ENCODE measurements at regions not wholly inside any gene's neighbourhood (a gene's known extent, or its start where the extent isn't known, plus 50 kb on each side); places are given as distances from the start of the nearest gene placed in this dataset.

DNA sequence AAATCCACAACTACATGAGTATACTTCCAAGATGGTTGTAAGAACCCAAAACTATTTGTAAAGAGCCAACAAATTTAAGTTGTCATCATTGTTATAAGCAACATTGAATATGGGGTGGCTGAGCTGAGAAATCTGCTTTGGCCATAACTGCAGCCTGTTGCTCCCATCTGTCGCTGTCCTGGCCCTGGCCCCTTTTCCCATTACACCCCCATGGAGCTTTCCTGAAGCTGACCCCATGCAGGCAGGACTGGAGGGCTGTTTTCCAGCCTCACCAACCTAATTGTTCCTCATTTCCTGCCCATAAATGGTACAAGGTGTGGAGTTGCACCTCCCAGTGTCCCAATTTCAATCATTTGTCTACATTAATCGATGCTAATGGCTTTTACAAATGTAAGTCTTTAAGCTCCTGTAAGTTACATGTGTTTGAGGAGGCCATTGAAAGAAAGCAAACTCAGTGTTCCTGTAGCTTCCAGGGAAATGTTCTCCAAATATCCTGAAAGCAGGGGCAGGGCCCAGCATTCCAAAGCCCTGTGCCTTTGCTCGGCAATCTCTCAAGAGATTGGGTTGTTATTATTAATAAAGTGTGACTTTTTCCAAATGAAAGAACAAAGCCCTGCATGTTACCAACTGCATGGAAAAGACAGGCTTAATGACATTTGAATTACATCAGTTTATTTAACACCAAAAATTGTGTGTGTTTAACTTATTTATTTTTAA lies 545.9 kb downstream of the PLPP3 start:
- no peak overlapping the region for H3K4me3 ChIP-seq (replicated peaks in 1 of 3; ENCODE audit: insufficient read depth in 1 of 3, low read depth in 2 of 3, low read length in 3 of 3)
- no peaks in the 10 kb centered on the region for H3K36me3 ChIP-seq (replicated peaks in 1 of 2; ENCODE audit: control insufficient read depth in 1 of 2, insufficient read depth in 2 of 2, low read length in 2 of 2)
- ATAC-seq (no peak), DNase-seq (ENCODE audit: low spot score) (no peak), FAIRE-seq (no peak)
- H3K9me3 ChIP-seq (ENCODE audit: low read length) = no peaks in the 10 kb centered on the region
- no TSS peak for BruUV-seq (replicated peaks)
- no peak overlapping the region for H3K9ac ChIP-seq (ENCODE audit: insufficient read depth, low read depth, low read length)
- ChIA-PET CTCF (ENCODE audit: low intra/inter-chr PET ratio, low total read pairs) (no interaction called here), POLR2A (interaction anchor here (0.6 kb wide), 1 partner anchor 61 kb away, joined by 3 read pairs; no protein-coding TSS in a partner anchor)
- H3K27ac ChIP-seq (ENCODE audit: extremely low read length, insufficient read depth, low read length) = no peak overlapping the region
- WGBS (ENCODE audit: low lambda C conversion rate) = 15% methylated on average over 3 of the region's 3 CpGs
- in situ Hi-C loops (cut with HindIII; ENCODE audit: extremely low pct_ligation_motif_present, low pct_unique_long_range_greater_than_20kb) = no loop called here
- no peaks in the 10 kb centered on the region for H4K20me1 ChIP-seq (ENCODE audit: insufficient read depth, low read length)
- no peaks in the 10 kb centered on the region for H3K4me1 ChIP-seq (ENCODE audit: insufficient read depth, low read length)
- H2AFZ ChIP-seq (ENCODE audit: low read length) = no peak overlapping the region
- no peaks in the 10 kb centered on the region for H3K27me3 ChIP-seq (ENCODE audit: control insufficient read depth in 1 of 2, insufficient read depth in 2 of 2, low read length in 2 of 2)
- intact Hi-C loops (cut with micrococcal nuclease; ENCODE audit: unreplicated experiment) = no loop called here
- H3K4me2 ChIP-seq (ENCODE audit: low read depth, low read length) = no peak overlapping the region
- no peaks in the 10 kb centered on the region for H3K79me2 ChIP-seq (ENCODE audit: insufficient read depth, low read length)
- no peak for TF ChIP-seq ZNF205 (CRISPR knock-in tag; IDR thresholded peaks at IDR 0.05)
- TF ChIP-seq, protein P1, sequence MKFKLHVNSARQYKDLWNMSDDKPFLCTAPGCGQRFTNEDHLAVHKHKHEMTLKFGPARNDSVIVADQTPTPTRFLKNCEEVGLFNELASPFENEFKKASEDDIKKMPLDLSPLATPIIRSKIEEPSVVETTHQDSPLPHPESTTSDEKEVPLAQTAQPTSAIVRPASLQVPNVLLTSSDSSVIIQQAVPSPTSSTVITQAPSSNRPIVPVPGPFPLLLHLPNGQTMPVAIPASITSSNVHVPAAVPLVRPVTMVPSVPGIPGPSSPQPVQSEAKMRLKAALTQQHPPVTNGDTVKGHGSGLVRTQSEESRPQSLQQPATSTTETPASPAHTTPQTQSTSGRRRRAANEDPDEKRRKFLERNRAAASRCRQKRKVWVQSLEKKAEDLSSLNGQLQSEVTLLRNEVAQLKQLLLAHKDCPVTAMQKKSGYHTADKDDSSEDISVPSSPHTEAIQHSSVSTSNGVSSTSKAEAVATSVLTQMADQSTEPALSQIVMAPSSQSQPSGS (CRISPR knock-in tag; IDR thresholded peaks at IDR 0.05) = no peak
- no peak for TF ChIP-seq ZBTB42 (CRISPR knock-in tag; IDR thresholded peaks at IDR 0.05)
- no peak for TF ChIP-seq CAMTA2 (CRISPR knock-in tag; IDR thresholded peaks at IDR 0.05; ENCODE audit: borderline replicate concordance)
- TF ChIP-seq JUNB (CRISPR knock-in tag; IDR thresholded peaks at IDR 0.05; ENCODE audit: borderline replicate concordance) = no peak
- no peak for TF ChIP-seq NR2F2 (IDR thresholded peaks at IDR 0.05; ENCODE audit: borderline replicate concordance, low read depth)
- TF ChIP-seq, protein P2, sequence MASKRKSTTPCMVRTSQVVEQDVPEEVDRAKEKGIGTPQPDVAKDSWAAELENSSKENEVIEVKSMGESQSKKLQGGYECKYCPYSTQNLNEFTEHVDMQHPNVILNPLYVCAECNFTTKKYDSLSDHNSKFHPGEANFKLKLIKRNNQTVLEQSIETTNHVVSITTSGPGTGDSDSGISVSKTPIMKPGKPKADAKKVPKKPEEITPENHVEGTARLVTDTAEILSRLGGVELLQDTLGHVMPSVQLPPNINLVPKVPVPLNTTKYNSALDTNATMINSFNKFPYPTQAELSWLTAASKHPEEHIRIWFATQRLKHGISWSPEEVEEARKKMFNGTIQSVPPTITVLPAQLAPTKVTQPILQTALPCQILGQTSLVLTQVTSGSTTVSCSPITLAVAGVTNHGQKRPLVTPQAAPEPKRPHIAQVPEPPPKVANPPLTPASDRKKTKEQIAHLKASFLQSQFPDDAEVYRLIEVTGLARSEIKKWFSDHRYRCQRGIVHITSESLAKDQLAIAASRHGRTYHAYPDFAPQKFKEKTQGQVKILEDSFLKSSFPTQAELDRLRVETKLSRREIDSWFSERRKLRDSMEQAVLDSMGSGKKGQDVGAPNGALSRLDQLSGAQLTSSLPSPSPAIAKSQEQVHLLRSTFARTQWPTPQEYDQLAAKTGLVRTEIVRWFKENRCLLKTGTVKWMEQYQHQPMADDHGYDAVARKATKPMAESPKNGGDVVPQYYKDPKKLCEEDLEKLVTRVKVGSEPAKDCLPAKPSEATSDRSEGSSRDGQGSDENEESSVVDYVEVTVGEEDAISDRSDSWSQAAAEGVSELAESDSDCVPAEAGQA (IDR thresholded peaks at IDR 0.05; ENCODE audit: low read depth) = no peak
- TF ChIP-seq, protein P2 (CRISPR knock-in tag; IDR thresholded peaks at IDR 0.05; ENCODE audit: borderline replicate concordance) = no peak
- TF ChIP-seq RORA (CRISPR knock-in tag; IDR thresholded peaks at IDR 0.05) = no peak
- TF ChIP-seq AHR (CRISPR knock-in tag; IDR thresholded peaks at IDR 0.05) = no peak
- no peak for TF ChIP-seq YEATS2 (CRISPR knock-in tag; IDR thresholded peaks at IDR 0.05; ENCODE audit: borderline replicate concordance)
- TF ChIP-seq, protein P3, sequence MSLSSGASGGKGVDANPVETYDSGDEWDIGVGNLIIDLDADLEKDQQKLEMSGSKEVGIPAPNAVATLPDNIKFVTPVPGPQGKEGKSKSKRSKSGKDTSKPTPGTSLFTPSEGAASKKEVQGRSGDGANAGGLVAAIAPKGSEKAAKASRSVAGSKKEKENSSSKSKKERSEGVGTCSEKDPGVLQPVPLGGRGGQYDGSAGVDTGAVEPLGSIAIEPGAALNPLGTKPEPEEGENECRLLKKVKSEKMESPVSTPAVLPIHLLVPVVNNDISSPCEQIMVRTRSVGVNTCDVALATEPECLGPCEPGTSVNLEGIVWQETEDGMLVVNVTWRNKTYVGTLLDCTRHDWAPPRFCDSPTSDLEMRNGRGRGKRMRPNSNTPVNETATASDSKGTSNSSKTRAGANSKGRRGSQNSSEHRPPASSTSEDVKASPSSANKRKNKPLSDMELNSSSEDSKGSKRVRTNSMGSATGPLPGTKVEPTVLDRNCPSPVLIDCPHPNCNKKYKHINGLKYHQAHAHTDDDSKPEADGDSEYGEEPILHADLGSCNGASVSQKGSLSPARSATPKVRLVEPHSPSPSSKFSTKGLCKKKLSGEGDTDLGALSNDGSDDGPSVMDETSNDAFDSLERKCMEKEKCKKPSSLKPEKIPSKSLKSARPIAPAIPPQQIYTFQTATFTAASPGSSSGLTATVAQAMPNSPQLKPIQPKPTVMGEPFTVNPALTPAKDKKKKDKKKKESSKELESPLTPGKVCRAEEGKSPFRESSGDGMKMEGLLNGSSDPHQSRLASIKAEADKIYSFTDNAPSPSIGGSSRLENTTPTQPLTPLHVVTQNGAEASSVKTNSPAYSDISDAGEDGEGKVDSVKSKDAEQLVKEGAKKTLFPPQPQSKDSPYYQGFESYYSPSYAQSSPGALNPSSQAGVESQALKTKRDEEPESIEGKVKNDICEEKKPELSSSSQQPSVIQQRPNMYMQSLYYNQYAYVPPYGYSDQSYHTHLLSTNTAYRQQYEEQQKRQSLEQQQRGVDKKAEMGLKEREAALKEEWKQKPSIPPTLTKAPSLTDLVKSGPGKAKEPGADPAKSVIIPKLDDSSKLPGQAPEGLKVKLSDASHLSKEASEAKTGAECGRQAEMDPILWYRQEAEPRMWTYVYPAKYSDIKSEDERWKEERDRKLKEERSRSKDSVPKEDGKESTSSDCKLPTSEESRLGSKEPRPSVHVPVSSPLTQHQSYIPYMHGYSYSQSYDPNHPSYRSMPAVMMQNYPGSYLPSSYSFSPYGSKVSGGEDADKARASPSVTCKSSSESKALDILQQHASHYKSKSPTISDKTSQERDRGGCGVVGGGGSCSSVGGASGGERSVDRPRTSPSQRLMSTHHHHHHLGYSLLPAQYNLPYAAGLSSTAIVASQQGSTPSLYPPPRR (CRISPR knock-in tag; IDR thresholded peaks at IDR 0.05; ENCODE audit: borderline replicate concordance) = no peak
